ENCODE measurements at regions not wholly inside any gene's neighbourhood (a gene's known extent, or its start where the extent isn't known, plus 50 kb on each side); places are given as distances from the start of the nearest gene placed in this dataset.

GRCh38 chr16:14335297-14335696 lies 264.2 kb downstream of the MRTFB start:
- DNase-seq (ENCODE audit: low spot score) = no peak
- no peaks in the 10 kb centered on the region for H3K27me3 ChIP-seq (ENCODE audit: control insufficient read depth in 4 of 4, insufficient read depth in 4 of 4, low read length in 3 of 4)
- TF ChIP-seq YY1 (IDR thresholded peaks at IDR 0.05) (no peak), ZBTB33 (IDR thresholded peaks at IDR 0.05) (no peak), ATF3 (IDR thresholded peaks at IDR 0.05) (no peak), MAX (IDR thresholded peaks at IDR 0.05) (no peak), GABPA (IDR thresholded peaks at IDR 0.05 in 1 of 2, conservative IDR thresholded peaks at IDR 0.05 in 1 of 2) (no peak), FOXA1 (IDR thresholded peaks at IDR 0.05) (no peak), SP1 (IDR thresholded peaks at IDR 0.05) (no peak), RXRA (IDR thresholded peaks at IDR 0.05) (no peak)
- H3K4me3 ChIP-seq (ENCODE audit: low read depth in 1 of 3, low read length in 3 of 3) = no peak overlapping the region
- 93% methylated on average over 3 of the region's 3 CpGs for WGBS
- peaks cover 8 to 28% (median 16%) of the 10 kb centered on the region in 4 donors for H3K4me1 ChIP-seq (ENCODE audit: control insufficient read depth in 4 of 4, insufficient read depth in 4 of 4, low read length in 3 of 4)
- no peaks in the 10 kb centered on the region for H3K9me3 ChIP-seq (ENCODE audit: control insufficient read depth in 4 of 4, low read length in 3 of 4)
- no peak overlapping the region for H3K27ac ChIP-seq (ENCODE audit: low read depth in 1 of 2, low read length in 2 of 2)
- no peaks in the 10 kb centered on the region for H3K36me3 ChIP-seq (ENCODE audit: control insufficient read depth in 4 of 4, insufficient read depth in 3 of 4, low read depth in 1 of 4, low read length in 3 of 4)
- no peak overlapping the region for H3K9ac ChIP-seq (ENCODE audit: low read depth in 1 of 2, low read length in 2 of 2)

GRCh38 chr16:14334366-14335080 lies 263.4 kb downstream of the MRTFB start:
- Histone ChIP-seq H3K9ac (ENCODE audit: low read depth in 1 of 2, low read length in 2 of 2) (no peak overlapping the region), H3K9me3 (ENCODE audit: control insufficient read depth in 4 of 4, low read length in 3 of 4) (no peaks in the 10 kb centered on the region), H3K27ac (ENCODE audit: low read depth in 1 of 2, low read length in 2 of 2) (no peak overlapping the region), H3K27me3 (ENCODE audit: control insufficient read depth in 4 of 4, insufficient read depth in 4 of 4, low read length in 3 of 4) (no peaks in the 10 kb centered on the region), H3K4me1 (ENCODE audit: control insufficient read depth in 4 of 4, insufficient read depth in 4 of 4, low read length in 3 of 4) (peaks cover 8 to 24% (median 15%) of the 10 kb centered on the region in 4 donors), H3K4me3 (ENCODE audit: low read depth in 1 of 3, low read length in 3 of 3) (no peak overlapping the region), H3K36me3 (ENCODE audit: control insufficient read depth in 4 of 4, insufficient read depth in 3 of 4, low read depth in 1 of 4, low read length in 3 of 4) (no peaks in the 10 kb centered on the region)
- DNase-seq (ENCODE audit: low spot score) = no peak
- TF ChIP-seq FOXA1 (IDR thresholded peaks at IDR 0.05) (no peak), TAF1 (conservative IDR thresholded peaks at IDR 0.05) (no peak), ATF3 (IDR thresholded peaks at IDR 0.05) (no peak), EGR1 (IDR thresholded peaks at IDR 0.05; ENCODE audit: low read depth in 2 of 2) (no peak), HNF4A (conservative IDR thresholded peaks at IDR 0.05) (no peak), CTCF (IDR thresholded peaks at IDR 0.05; ENCODE audit: low read depth, low read length, missing input control) (no peak)
- WGBS = 86% methylated on average over 13 of the region's 13 CpGs

GRCh38 chr16:14333361-14333760 lies 262.2 kb downstream of the MRTFB start:
- no peak for TF ChIP-seq SP1 (IDR thresholded peaks at IDR 0.05)
- no peak for TF ChIP-seq RAD21 (IDR thresholded peaks at IDR 0.05)
- no peak for TF ChIP-seq ATF3 (IDR thresholded peaks at IDR 0.05)
- TF ChIP-seq NR2F2 (IDR thresholded peaks at IDR 0.05) = no peak
- no peak for TF ChIP-seq RXRA (IDR thresholded peaks at IDR 0.05)
- no peak for TF ChIP-seq GABPA (IDR thresholded peaks at IDR 0.05 in 1 of 2, conservative IDR thresholded peaks at IDR 0.05 in 1 of 2)
- TF ChIP-seq JUND (IDR thresholded peaks at IDR 0.05) = no peak
- TF ChIP-seq ZBTB33 (IDR thresholded peaks at IDR 0.05) = no peak
- TF ChIP-seq TAF1 (conservative IDR thresholded peaks at IDR 0.05) = no peak
- no peak for TF ChIP-seq EGR1 (IDR thresholded peaks at IDR 0.05; ENCODE audit: low read depth in 2 of 2)
- 96% methylated on average over 2 of the region's 2 CpGs for WGBS

More at GRCh38 chr16:14333361-14333760, 262.2 kb downstream of the MRTFB start:
- peaks cover 0 to 1% (median 0%) of the 10 kb centered on the region in 4 donors for H3K36me3 ChIP-seq (ENCODE audit: control insufficient read depth in 4 of 4, insufficient read depth in 3 of 4, low read depth in 1 of 4, low read length in 3 of 4)
- no peak overlapping the region for H3K4me3 ChIP-seq (ENCODE audit: low read depth in 1 of 3, low read length in 3 of 3)
- DNase-seq (ENCODE audit: low spot score) = no peak
- peaks cover 7 to 16% (median 11%) of the 10 kb centered on the region in 4 donors for H3K4me1 ChIP-seq (ENCODE audit: control insufficient read depth in 4 of 4, insufficient read depth in 4 of 4, low read length in 3 of 4)
- H3K27ac ChIP-seq (ENCODE audit: low read depth in 1 of 2, low read length in 2 of 2) = no peak overlapping the region
- no peaks in the 10 kb centered on the region for H3K27me3 ChIP-seq (ENCODE audit: control insufficient read depth in 4 of 4, insufficient read depth in 4 of 4, low read length in 3 of 4)
- H3K9me3 ChIP-seq (ENCODE audit: control insufficient read depth in 4 of 4, low read length in 3 of 4) = no peaks in the 10 kb centered on the region
- no peak overlapping the region for H3K9ac ChIP-seq (ENCODE audit: low read depth in 1 of 2, low read length in 2 of 2)
